Keratinocyte (primary cell): ENCODE measurements at regions not wholly inside any gene's neighbourhood (a gene's known extent, or its start where the extent isn't known, plus 50 kb on each side); places are given as distances from the start of the nearest gene placed in this dataset.

Experiments
- DNase-seq: peaks from one replicate; pipeline ENCODE4 v3.0.0-alpha.2; 2011; ENCODE audit warnings: low read depth, missing footprints, low spot score
- FAIRE-seq: peaks from 2 replicates; lab custom pipeline; 2011; peaks lifted over from hg19 to GRCh38; lab: Jason Lieb, UNC
- H2AFZ ChIP-seq: 2 replicates; pipeline ENCODE4 v1.6.0; 2012; ENCODE audit warnings: low read length, control low read depth, inconsistent platforms; ENCODE audit not compliant: control insufficient read depth
- H3K27ac ChIP-seq: 2 replicates; pipeline ENCODE4 v1.5.1; 2011; ENCODE audit warnings: low read length; ENCODE audit not compliant: control insufficient read depth, insufficient read depth
- H3K27me3 ChIP-seq: 3 replicates; pipeline ENCODE4 v1.6.0; 2011; ENCODE audit warnings: low read length; ENCODE audit not compliant: control insufficient read depth, insufficient read depth; ENCODE audit errors: extremely low read depth
- H3K36me3 ChIP-seq, 2 experiments: 2 replicates in 1 of 2; 3 replicates in 1 of 2; pipeline ENCODE4 v1.5.1; 2011; ENCODE audit warnings: low read length in 2 of 2, mild to moderate bottlenecking in 1 of 2; ENCODE audit not compliant: control insufficient read depth in 2 of 2, insufficient read depth in 2 of 2; ENCODE audit errors: extremely low read depth in 1 of 2
- H3K4me1 ChIP-seq: 3 replicates; pipeline ENCODE4 v1.5.1; 2011; ENCODE audit warnings: low read length; ENCODE audit not compliant: control insufficient read depth, insufficient read depth; ENCODE audit errors: extremely low read depth
- H3K4me2 ChIP-seq: 3 replicates; pipeline ENCODE4 v1.6.0; 2011; ENCODE audit warnings: low read depth, low read length; ENCODE audit not compliant: control insufficient read depth, insufficient read depth; ENCODE audit errors: extremely low read depth
- H3K4me3 ChIP-seq, 3 experiments: fragments of 200-600 bp in 1 of 3; sonication (generic) in 1 of 3; 2 replicates in 2 of 3; 3 replicates in 1 of 3; pipeline ENCODE4 v1.5.1; 2011 to 2016; ENCODE audit warnings: low read length in 3 of 3, mild to moderate bottlenecking in 3 of 3, control low read depth in 2 of 3, inconsistent platforms in 1 of 3, low read depth in 1 of 3, mixed read lengths in 1 of 3, mixed run types in 1 of 3, moderate library complexity in 1 of 3; ENCODE audit not compliant: control insufficient read depth in 2 of 3, insufficient read depth in 2 of 3; ENCODE audit errors: extremely low read depth in 1 of 3
- H3K79me2 ChIP-seq: 2 replicates; pipeline ENCODE4 v1.6.0; 2012; ENCODE audit warnings: low read length; ENCODE audit not compliant: control insufficient read depth, insufficient read depth
- H3K9ac ChIP-seq: 3 replicates; pipeline ENCODE4 v1.6.0; 2011; ENCODE audit warnings: low read length; ENCODE audit not compliant: control insufficient read depth, insufficient read depth; ENCODE audit errors: extremely low read depth
- H3K9me1 ChIP-seq: 3 replicates; pipeline ENCODE4 v1.6.0; 2011; ENCODE audit warnings: low read length; ENCODE audit not compliant: control insufficient read depth, insufficient read depth; ENCODE audit errors: extremely low read depth
- H3K9me3 ChIP-seq: 2 replicates; pipeline ENCODE4 v1.5.1; 2012; ENCODE audit warnings: low read depth, low read length; ENCODE audit not compliant: control insufficient read depth
- H4K20me1 ChIP-seq: 3 replicates; pipeline ENCODE4 v1.6.0; 2011; ENCODE audit warnings: low read length; ENCODE audit not compliant: control insufficient read depth, insufficient read depth; ENCODE audit errors: extremely low read depth
- EZH2 ChIP-seq: IDR thresholded peaks from one replicate; pipeline ENCODE4 v1.6.1; 2012; ENCODE audit warnings: inconsistent platforms, mild to moderate bottlenecking, low read length, moderate library complexity
- dilution Hi-C: fragments of 300-500 bp; cut with MboI; formaldehyde crosslinking; loops from one replicate; pipeline ENCODE4 v1.7.0; 2020; ENCODE audit warnings: low sequenced_read_pairs; ENCODE audit not compliant: extremely low pct_ligation_motif_present
- TF ChIP-seq, protein P1 (sequence below), 3 experiments: IDR thresholded peaks in 1 of 3; conservative IDR thresholded peaks in 1 of 3; optimal IDR thresholded peaks in 1 of 3; 2 replicates in 2 of 3; 3 replicates in 1 of 3; pipeline versions ENCODE3 to v1.5.1; 2011; ENCODE audit warnings: low read length in 3 of 3, mild to moderate bottlenecking in 3 of 3, moderate library complexity in 2 of 3, control low read depth in 1 of 3, inconsistent platforms in 1 of 3; ENCODE audit not compliant: insufficient read depth in 2 of 3; ENCODE audit errors: extremely low read depth in 1 of 3

DNA sequence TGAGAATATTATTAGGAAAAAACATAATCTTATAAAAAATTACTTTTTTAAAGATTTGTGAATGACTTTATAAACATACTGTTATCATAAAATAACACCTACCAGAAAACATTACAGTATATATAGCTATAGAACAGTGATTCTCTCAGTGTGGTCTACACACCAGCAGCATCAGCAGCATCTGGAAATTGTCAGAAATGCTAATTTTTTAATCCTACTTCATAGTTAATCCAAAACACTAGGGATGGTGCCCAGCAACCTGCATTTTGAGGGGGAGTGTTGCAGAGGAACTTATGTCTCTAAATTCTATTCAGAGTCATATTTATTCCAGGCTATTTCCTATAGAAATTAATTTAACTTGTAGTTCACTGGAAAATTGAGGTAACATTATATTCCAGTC lies 1107.8 kb downstream of the IGSF11 start:
- Histone ChIP-seq H3K4me1 (no peaks in the 10 kb centered on the region), H2AFZ (no peak overlapping the region), H3K79me2 (no peaks in the 10 kb centered on the region), H4K20me1 (no peaks in the 10 kb centered on the region), H3K9me1 (no peaks in the 10 kb centered on the region), H3K27ac (no peak overlapping the region), H3K4me2 (no peak overlapping the region), H3K4me3 (no peak overlapping the region), H3K9ac (no peak overlapping the region), H3K36me3 (no peaks in the 10 kb centered on the region), H3K9me3 (no peaks in the 10 kb centered on the region), H3K27me3 (no peaks in the 10 kb centered on the region)
- FAIRE-seq (no peak), DNase-seq (no peak)
- dilution Hi-C loops, result no loop called here
- TF ChIP-seq EZH2, result no peak
- TF ChIP-seq, protein P1, sequence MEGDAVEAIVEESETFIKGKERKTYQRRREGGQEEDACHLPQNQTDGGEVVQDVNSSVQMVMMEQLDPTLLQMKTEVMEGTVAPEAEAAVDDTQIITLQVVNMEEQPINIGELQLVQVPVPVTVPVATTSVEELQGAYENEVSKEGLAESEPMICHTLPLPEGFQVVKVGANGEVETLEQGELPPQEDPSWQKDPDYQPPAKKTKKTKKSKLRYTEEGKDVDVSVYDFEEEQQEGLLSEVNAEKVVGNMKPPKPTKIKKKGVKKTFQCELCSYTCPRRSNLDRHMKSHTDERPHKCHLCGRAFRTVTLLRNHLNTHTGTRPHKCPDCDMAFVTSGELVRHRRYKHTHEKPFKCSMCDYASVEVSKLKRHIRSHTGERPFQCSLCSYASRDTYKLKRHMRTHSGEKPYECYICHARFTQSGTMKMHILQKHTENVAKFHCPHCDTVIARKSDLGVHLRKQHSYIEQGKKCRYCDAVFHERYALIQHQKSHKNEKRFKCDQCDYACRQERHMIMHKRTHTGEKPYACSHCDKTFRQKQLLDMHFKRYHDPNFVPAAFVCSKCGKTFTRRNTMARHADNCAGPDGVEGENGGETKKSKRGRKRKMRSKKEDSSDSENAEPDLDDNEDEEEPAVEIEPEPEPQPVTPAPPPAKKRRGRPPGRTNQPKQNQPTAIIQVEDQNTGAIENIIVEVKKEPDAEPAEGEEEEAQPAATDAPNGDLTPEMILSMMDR (optimal IDR thresholded peaks at IDR 0.05 in 1 of 3, IDR thresholded peaks at IDR 0.05 in 1 of 3, conservative IDR thresholded peaks at IDR 0.05 in 1 of 3; ENCODE audit: extremely low read depth in 1 of 3, insufficient read depth in 2 of 3, low read length in 3 of 3), result no peak

DNA sequence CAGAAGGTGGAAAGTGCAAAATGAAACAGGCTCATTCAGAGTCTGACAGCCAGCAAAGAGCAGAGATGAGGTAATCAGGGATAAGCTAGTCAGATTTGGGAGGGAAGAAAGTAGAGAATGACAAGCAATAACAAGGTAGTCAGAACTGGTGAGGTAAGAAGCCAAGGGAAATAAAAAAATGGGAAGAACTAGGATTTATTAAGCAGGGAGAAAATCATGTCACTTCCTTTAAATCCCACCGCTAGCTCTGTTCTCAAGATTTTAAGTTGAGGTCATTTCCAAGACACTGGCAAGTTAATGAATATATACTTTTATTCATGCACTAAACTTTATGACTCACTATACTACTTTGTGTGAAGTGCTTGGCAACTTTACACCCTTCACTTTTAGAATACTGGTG lies 1106.8 kb downstream of the IGSF11 start:
- no peak for TF ChIP-seq EZH2
- TF ChIP-seq, protein P1 (optimal IDR thresholded peaks at IDR 0.05 in 1 of 3, IDR thresholded peaks at IDR 0.05 in 1 of 3, conservative IDR thresholded peaks at IDR 0.05 in 1 of 3; ENCODE audit: extremely low read depth in 1 of 3, insufficient read depth in 2 of 3, low read length in 3 of 3), result no peak

More for the DNA sequence above, 1106.8 kb downstream of the IGSF11 start:
- Histone ChIP-seq H3K27me3 (no peaks in the 10 kb centered on the region), H3K4me2 (no peak overlapping the region), H3K79me2 (no peaks in the 10 kb centered on the region), H4K20me1 (no peaks in the 10 kb centered on the region), H3K27ac (no peak overlapping the region), H3K9me3 (no peaks in the 10 kb centered on the region), H3K4me3 (no peak overlapping the region), H2AFZ (no peak overlapping the region), H3K9me1 (no peaks in the 10 kb centered on the region), H3K36me3 (no peaks in the 10 kb centered on the region), H3K4me1 (no peaks in the 10 kb centered on the region), H3K9ac (no peak overlapping the region)
- dilution Hi-C loops, result no loop called here
- no peak for FAIRE-seq
- no peak for DNase-seq
